PFSK-1 (cell line): ENCODE measurements at regions not wholly inside any gene's neighbourhood (a gene's known extent, or its start where the extent isn't known, plus 50 kb on each side); places are given as distances from the start of the nearest gene placed in this dataset.

Experiments
- POLR2AphosphoS5 ChIP-seq: IDR thresholded peaks from 2 replicates; pipeline ENCODE4 v1.6.1; 2012; ENCODE audit warnings: low read depth, mild to moderate bottlenecking, control low read depth, low read length, moderate library complexity
- SIN3A ChIP-seq: IDR thresholded peaks from 2 replicates; pipeline ENCODE4 v1.6.1; 2012; ENCODE audit warnings: mild to moderate bottlenecking, low read length, moderate library complexity, borderline replicate concordance; ENCODE audit not compliant: insufficient read depth

- no peak for TF ChIP-seq SIN3A
- TF ChIP-seq POLR2AphosphoS5, result no peak
Observed at GRCh38 chr5:74167930-74168315, 472.6 kb downstream of the ENC1 start.
